ENCODE measurements at regions not wholly inside any gene's neighbourhood (a gene's known extent, or its start where the extent isn't known, plus 50 kb on each side); places are given as distances from the start of the nearest gene placed in this dataset.

GRCh38 chr17:52383493-52384100 lies 225.1 kb upstream of the CA10 start:
- ATAC-seq: peak; percentile 54; the same call in 2 of the 3 replicates
- TF ChIP-seq ISL1 (CRISPR knock-in tag; IDR thresholded peaks at IDR 0.05) (peak; percentile 11; the same call in 1 of the 2 replicates), ARNTL (CRISPR knock-in tag; IDR thresholded peaks at IDR 0.05; ENCODE audit: borderline replicate concordance, low read depth) (no peak), ZNF70 (CRISPR knock-in tag; IDR thresholded peaks at IDR 0.05) (no peak), RARB (CRISPR knock-in tag; IDR thresholded peaks at IDR 0.05) (no peak), CSRNP3 (CRISPR knock-in tag; IDR thresholded peaks at IDR 0.05) (no peak)

GRCh38 chr17:52378860-52379259 lies 220.3 kb upstream of the CA10 start:
- no peak for TF ChIP-seq ARNTL (CRISPR knock-in tag; IDR thresholded peaks at IDR 0.05; ENCODE audit: borderline replicate concordance, low read depth)
- ATAC-seq: no peak

DNA sequence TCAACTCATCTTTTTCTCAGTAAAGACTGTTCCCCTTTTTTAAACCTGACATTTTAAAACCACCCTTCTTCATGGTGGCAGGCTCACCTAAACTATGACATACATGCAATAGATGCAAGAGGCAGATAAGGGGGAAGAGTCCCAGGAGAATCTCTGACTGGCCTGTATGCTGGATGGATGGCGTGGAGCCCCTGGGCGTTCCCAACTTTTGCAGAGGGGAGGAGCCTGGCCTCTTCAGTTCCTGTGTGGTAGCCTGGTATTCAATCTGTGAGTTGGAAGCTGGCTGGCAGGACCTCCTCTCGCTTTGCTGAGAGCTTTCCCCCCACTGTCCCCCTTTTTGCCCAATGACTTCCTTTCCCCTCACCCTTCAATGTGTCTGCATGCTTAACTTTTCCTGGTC lies 217.6 kb upstream of the CA10 start:
- no peak for ATAC-seq
- TF ChIP-seq ZNF8 (CRISPR knock-in tag; IDR thresholded peaks at IDR 0.05): no peak
- no peak for TF ChIP-seq ZNF70 (CRISPR knock-in tag; IDR thresholded peaks at IDR 0.05)
- no peak for TF ChIP-seq SNAI2 (CRISPR knock-in tag; IDR thresholded peaks at IDR 0.05)
- TF ChIP-seq BACH2 (CRISPR knock-in tag; IDR thresholded peaks at IDR 0.05; ENCODE audit: borderline replicate concordance): no peak
- TF ChIP-seq RARB (CRISPR knock-in tag; IDR thresholded peaks at IDR 0.05): no peak
- TF ChIP-seq ZFP3 (CRISPR knock-in tag; IDR thresholded peaks at IDR 0.05): no peak
- no peak for TF ChIP-seq CSRNP3 (CRISPR knock-in tag; IDR thresholded peaks at IDR 0.05)
- no peak for TF ChIP-seq CSDC2 (CRISPR knock-in tag; IDR thresholded peaks at IDR 0.05)

DNA sequence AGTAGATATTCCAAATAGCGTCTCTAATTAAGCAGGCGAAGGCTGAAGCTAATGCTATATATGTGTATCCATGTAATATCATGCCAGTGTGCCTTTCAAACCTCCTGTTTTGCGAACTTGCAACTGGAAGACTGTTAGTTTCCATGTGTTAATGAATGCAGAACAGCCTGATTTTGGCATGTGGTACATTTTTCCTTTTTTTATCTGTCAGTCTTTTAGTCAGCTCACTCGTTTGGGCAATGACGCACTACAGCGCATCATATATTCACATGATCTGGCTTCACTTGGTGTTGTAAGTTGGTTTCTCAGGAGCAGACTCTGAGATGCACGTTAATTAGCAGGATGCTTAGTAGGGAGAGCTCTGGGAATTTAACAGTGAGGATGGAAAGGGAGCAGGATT lies 210.4 kb upstream of the CA10 start:
- no peak for TF ChIP-seq GLIS3 (CRISPR knock-in tag; IDR thresholded peaks at IDR 0.05)
- TF ChIP-seq OSR1 (CRISPR knock-in tag; IDR thresholded peaks at IDR 0.05): no peak
- no peak for TF ChIP-seq ARNTL (CRISPR knock-in tag; IDR thresholded peaks at IDR 0.05; ENCODE audit: borderline replicate concordance, low read depth)
- no peak for TF ChIP-seq ZFP3 (CRISPR knock-in tag; IDR thresholded peaks at IDR 0.05)
- no peak for ATAC-seq

GRCh38 chr17:52357854-52358253 lies 199.3 kb upstream of the CA10 start:
- ATAC-seq: no peak
- no peak for TF ChIP-seq PATZ1 (CRISPR knock-in tag; IDR thresholded peaks at IDR 0.05; ENCODE audit: borderline replicate concordance)
- TF ChIP-seq PPARA (CRISPR knock-in tag; IDR thresholded peaks at IDR 0.05; ENCODE audit: borderline replicate concordance): no peak
- no peak for TF ChIP-seq ZFP3 (CRISPR knock-in tag; IDR thresholded peaks at IDR 0.05)
- no peak for TF ChIP-seq TOX (CRISPR knock-in tag; IDR thresholded peaks at IDR 0.05; ENCODE audit: borderline replicate concordance)
- no peak for TF ChIP-seq ZFP30 (CRISPR knock-in tag; IDR thresholded peaks at IDR 0.05)
- no peak for TF ChIP-seq ZNF8 (CRISPR knock-in tag; IDR thresholded peaks at IDR 0.05)
- TF ChIP-seq ZC3H10 (CRISPR knock-in tag; IDR thresholded peaks at IDR 0.05): no peak
- no peak for TF ChIP-seq SNAI2 (CRISPR knock-in tag; IDR thresholded peaks at IDR 0.05)
- TF ChIP-seq BACH2 (CRISPR knock-in tag; IDR thresholded peaks at IDR 0.05; ENCODE audit: borderline replicate concordance): no peak
- TF ChIP-seq OSR1 (CRISPR knock-in tag; IDR thresholded peaks at IDR 0.05): no peak
- TF ChIP-seq ISL1 (CRISPR knock-in tag; IDR thresholded peaks at IDR 0.05): no peak
- no peak for TF ChIP-seq CSRNP3 (CRISPR knock-in tag; IDR thresholded peaks at IDR 0.05)

GRCh38 chr17:52336796-52337195 lies 178.3 kb upstream of the CA10 start:
- ATAC-seq: no peak
- TF ChIP-seq PATZ1 (CRISPR knock-in tag; IDR thresholded peaks at IDR 0.05; ENCODE audit: borderline replicate concordance): no peak
- TF ChIP-seq TSHZ2 (CRISPR knock-in tag; IDR thresholded peaks at IDR 0.05): no peak
- no peak for TF ChIP-seq RARB (CRISPR knock-in tag; IDR thresholded peaks at IDR 0.05)
- TF ChIP-seq GLIS3 (CRISPR knock-in tag; IDR thresholded peaks at IDR 0.05): no peak
- no peak for TF ChIP-seq SNAI2 (CRISPR knock-in tag; IDR thresholded peaks at IDR 0.05)
- no peak for TF ChIP-seq OSR1 (CRISPR knock-in tag; IDR thresholded peaks at IDR 0.05)
- TF ChIP-seq PPARA (CRISPR knock-in tag; IDR thresholded peaks at IDR 0.05; ENCODE audit: borderline replicate concordance): no peak
- TF ChIP-seq ZFP3 (CRISPR knock-in tag; IDR thresholded peaks at IDR 0.05): no peak

All from SK-N-SH treated with all-trans-retinoic acid at 6 μM for 48 hours (cell line).